Mucosa of gallbladder (tissue), 1 donor: ENCODE measurements at regions not wholly inside any gene's neighbourhood (a gene's known extent, or its start where the extent isn't known, plus 50 kb on each side); places are given as distances from the start of the nearest gene placed in this dataset.
"Not testable (repeated sequence)": the region's sequence is repeated elsewhere in the genome, so short reads cannot be mapped to it uniquely, and the experiment has no call there.

Source experiments
- DNase-seq: peaks from one replicate; pipeline ENCODE4 v3.0.0-alpha.2; 2020; ENCODE audit warnings: low spot score
- donor health status: DM: no; HTN: no; CAD: no.

DNA sequence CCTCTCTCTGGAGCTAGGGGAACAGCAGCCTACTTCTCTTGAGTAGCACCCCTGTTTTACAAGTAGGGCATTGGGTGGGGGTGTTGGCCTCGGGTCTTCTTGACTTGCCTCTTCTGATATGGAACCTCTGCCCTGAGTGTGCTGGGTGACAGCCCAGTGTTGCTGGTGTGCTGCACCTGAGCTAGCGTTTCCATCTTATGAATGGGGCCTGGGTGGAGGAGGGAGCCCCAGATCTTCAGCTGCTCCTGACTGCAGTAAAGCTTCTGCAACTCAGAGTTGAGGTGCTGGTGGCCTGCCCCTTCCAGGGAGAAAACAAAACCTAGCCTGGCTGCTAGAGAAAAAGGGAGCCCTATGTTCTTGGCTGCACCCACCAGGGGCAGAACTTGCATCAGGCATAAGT is 202.5 kb upstream of the SHH start:
- DNase-seq, result no peak

DNA sequence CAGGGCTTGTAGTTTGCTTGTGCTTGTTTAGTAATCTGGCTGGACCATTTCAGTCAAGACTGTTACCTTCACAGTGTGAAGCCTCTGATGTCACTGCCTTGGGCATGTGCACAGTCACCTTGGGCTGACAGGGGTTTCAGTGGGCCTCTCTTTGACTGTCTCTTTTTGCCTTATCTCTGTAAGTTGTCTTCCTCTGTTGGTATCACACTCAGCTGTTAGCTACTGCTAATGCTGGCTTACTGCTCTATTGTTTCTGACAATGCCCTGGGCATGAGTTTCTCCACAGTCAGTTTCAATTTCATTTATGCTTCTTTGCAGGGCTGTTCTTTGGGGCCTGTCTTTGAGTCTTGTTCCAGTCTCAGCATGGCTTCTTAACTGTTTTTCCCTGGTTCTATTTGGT is 201.9 kb upstream of the SHH start:
- DNase-seq, result no peak

DNA sequence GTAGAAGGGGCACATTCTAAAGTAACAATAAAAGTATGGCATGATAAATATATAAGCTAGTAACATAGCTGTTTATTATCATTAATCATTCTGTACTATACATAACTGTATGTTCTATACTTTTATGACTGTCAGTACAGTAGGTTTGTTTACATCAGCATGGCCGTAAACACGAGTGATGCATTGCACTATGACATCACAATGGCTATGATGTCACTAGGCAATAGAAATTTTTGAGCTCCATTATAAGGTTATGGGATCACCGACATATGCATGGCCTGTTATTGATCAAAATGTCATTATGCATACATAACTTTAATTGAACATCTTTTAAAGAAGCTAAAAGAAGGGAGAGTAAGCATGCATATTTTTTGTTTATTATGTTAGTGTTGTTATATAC is 200.1 kb upstream of the SHH start:
- no peak for DNase-seq

DNA sequence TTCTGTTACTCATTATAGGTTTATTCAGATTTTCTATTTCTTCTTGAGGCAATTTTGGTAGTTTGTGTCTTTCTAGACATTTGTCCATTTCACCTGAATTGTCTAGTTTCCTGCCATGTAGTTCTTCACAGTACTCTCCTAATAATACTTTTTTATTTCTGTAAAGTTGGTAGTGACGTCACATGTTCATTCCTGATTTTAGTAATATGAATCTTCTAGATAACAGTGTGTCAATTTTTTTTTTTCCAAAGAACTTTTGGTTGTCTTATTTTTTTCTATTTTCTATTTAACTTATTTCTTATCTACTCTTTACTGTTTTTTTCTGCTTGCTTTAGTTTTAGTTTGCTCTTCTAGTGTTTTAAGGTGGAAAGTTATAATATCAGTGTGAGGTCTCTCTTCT is 197.3 kb upstream of the SHH start:
- no peak for DNase-seq

DNA sequence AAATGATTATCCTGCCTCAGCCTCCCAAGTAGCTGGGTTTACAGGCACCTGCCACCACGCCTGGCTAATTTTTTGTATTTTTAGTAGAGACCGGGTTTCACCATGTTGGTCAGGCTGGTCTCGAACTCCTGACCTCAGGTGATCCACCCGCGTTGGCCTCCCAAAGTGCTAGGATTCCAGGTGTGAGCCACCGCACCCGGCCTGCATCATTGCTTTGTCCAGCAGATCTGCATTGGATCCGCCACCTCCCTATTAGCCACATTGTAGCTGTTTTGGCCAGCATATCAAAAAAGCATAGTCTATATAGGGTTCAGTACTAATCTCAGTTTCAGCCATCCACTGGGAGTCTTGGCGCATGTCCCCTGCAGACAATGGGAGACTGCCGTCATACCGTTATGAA is 194.6 kb upstream of the SHH start:
- not testable (repeated sequence) for DNase-seq

DNA sequence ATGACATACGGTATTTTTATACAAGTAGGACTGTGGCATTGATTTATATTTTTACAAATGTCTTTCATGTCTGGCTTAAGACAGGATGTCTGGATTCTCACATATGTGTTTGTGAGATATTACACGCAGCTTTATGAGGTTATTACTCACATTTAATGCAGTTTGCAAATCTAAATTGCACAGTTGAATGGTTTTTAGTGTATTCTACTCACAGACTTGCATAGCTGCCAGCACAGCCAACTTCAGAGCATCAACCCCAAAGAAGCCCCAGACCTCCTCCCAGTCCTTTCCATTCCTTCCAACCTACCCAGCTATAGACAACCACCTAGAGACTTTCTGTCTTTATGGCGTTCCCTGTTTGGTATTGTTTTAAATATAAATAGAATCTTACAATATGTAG is 193.8 kb upstream of the SHH start:
- DNase-seq, result no peak

DNA sequence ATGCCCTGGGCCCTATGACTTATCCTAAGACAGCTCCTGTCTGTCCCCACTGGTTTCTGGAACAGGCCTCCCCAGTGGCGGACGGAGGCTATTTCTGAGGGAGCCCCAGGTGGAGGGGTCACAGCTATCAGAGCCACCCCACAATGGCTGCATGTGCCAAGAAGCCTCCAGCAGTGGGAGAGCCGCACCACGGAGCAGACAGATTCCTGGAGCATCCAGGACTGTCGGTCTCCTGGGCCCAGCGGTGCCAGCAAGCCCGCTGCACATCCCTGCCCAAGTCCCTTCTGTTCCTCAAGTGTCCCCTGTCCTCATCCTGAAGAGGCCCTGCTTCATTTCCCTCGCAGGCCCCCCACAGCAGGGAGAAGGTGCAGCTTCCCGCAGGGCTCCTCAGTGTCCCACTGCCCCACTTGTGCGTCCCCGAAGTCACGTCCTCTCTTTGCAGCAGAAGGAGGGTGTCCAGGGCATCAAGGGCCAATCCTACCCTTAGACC is 193.0 kb upstream of the SHH start:
- no peak for DNase-seq

DNA sequence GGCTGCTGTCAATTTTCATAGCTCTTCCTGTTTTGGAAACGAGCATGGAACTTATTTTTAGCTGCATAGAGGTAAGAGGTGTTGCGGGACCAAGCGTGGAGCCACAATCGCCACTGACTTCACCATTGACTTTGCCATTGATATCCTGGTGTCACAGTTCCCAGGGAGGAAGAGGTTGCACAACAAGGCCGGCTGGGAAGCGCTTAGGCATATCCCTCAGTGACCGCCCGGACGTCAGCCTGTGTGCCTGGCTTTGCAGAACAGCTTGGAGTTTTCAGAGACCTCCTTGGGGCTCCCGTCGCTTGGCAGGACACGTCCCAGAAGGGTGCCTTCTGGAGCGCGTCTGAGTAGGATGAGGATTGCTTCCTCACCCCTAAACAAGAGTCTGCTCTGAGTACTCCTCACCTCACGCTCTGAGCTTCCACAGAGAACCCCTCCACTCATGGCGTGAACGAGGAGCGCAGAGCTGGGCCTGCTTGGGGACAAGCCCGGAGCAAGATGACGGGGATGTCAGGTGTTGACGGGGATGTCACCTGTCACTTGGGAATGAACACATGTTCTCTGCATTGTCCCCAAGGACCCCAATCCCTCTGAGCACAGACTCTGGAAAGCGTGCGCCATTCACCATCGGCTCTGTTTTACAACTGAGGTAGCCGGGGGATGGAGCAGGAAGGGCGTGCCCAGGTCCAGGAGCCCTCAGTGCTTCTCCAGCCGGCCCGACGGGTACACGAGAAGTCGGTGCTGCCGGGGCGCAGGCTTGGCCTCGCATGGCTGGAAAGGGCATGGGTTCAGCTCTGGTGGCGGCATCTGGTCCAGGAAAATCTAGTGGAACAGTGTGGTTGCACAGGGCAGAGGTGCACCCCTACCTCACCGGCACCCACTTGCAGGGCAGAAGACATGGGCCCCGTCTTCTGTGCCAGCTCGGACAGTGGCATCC is 192.3 kb upstream of the SHH start:
- no peak for DNase-seq

DNA sequence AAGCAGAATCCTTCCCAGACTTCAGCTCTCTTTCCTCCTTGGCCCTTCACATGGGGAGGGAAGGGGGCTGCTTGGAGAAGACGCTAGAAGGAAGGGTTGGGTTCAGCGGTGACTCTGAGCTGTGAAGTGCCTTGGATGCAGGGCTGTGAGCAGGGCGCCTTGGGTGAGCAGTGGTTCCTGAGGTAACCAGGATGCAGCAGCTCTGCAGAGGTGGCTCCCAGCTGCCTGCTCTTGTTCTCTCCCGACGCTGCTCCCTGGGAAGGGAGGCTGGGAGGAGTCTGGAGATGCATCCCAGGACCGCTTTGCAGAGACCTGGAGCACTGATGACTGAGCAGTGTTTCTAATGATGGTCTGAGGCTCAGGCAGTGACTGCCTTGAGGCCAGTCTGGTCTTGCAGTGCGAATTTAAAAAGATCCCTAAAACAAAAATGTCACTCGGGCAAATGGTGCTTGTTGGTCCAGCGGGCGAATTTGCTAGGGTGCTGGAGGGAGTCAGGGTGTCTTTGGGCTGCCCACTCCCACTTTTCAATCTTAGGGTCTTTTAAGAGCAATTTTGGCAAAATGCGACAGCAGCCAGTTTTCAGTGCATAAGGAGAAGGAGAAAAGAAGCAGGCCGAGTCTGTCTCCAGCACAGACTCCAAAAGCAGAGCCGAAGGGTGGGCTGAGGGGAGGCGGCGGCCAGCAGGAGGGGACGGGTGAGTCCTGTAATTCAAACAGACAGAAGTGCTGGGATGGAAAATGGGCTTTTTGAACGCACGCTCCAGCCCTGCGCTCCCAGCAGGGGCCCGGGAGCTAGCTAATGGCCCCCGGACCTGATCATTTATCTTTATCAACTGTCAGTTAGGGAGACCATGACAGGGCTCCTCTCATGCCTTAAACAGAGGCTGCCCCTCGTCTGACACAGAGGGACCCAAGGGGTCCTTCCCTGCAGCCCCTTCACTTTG is 191.2 kb upstream of the SHH start:
- DNase-seq, result no peak

DNA sequence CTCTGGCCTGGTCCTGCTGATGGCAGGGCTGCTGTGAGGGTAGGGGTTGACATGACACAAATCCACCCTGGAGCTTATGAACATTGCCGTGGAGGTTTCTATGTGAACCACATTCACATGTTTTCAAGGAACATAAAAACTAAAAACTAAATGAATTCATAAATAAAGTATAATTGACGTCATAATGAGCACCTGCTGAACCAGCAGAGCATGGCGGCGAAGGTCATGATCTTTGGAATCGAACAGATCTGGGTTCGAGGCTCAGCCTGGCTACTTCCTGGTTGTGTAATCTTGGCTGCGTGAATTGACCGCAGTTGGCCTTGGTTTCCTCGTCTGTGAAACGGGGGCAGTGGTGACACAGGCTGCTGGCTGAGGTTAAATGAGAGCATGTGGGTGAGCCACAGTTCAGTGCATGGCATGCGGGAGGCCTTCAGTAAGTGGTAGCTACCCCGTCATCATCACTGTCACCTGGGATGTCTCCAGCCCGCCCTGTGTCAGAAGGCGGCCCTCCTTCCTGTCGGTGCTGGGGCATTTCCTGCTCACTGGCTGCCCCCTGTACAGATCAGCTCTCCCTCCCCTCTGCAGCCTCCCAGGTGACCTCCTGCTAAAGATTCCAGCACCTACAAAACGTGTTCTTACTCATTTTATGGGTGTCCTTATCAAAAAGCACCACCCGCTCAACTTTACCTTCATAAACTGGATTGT is 190.3 kb upstream of the SHH start:
- no peak for DNase-seq

DNA sequence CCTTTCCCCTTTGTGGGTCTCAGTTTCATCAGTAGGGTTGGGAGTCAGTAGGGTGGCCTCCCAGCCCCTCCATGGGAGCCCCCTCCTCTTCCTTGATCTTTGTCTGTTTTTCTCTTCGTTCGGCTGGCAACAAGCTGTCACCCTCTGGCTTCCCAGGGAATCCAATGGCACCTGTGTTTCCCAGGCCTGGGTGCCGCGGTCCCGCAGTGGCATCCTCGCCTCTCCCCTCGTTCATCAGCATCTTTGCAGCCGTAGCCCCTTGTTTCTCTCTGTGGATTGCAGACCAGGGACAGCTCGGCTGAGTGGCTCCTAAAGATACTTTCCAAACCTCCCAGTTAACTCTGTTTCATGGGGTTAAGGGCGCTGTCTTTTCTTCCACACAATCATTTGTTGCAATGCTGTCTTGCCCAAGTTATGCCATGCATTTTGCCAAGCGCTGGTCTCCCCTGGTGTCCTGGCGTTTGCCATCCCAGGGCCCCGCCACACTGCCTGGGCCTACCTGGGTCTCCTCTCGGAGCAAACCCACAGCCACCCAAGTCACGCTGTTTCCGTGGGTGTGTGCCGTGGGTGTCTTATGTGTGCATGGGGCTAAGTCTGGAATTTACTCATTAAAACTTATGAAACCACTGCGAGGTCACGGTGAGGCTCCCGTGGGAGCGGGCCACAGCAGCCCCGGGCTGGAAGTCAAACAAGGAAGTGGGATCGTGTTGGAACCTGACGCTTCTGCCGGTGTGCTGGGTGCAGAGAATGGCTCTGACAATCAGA is 189.4 kb upstream of the SHH start:
- DNase-seq, result no peak

DNA sequence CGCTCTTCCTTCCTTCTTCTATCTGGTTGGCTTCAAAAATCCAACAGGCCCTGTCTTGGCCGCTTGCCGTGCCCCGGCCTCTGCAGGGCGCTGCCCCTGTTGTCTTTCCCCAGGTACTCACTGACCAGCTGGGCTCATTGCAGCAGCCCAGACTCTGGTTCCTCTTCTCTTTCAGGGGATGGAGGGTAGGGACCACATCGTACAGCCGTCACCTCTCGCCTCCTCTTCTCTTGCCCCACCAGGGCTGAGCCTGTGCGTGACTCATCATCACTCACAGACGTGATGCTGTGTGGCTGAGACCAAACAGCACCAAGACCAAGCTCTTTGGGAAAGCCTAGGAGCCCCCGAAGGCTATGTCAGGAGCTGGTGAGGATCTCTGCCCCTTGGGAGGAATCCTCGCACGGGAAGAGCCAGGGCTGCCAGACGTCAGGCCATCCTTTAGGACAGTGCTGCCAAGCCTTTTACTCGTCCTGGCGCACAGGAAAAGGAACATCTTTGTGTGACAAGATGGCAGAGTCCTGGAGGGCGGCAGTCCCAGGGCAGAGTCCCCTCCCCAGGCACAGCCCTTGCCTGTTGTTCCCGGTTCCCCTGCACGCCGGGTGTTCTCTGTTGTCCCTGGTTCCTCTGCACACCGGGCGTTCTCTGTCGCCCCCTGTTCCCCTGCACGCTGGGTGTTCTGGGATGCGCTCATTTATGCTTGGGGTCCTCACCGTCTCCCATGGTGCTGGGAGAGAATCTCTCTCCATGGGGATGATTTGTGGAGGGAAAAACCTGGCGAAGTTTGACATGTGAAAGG is 188.5 kb upstream of the SHH start:
- DNase-seq, result no peak

DNA sequence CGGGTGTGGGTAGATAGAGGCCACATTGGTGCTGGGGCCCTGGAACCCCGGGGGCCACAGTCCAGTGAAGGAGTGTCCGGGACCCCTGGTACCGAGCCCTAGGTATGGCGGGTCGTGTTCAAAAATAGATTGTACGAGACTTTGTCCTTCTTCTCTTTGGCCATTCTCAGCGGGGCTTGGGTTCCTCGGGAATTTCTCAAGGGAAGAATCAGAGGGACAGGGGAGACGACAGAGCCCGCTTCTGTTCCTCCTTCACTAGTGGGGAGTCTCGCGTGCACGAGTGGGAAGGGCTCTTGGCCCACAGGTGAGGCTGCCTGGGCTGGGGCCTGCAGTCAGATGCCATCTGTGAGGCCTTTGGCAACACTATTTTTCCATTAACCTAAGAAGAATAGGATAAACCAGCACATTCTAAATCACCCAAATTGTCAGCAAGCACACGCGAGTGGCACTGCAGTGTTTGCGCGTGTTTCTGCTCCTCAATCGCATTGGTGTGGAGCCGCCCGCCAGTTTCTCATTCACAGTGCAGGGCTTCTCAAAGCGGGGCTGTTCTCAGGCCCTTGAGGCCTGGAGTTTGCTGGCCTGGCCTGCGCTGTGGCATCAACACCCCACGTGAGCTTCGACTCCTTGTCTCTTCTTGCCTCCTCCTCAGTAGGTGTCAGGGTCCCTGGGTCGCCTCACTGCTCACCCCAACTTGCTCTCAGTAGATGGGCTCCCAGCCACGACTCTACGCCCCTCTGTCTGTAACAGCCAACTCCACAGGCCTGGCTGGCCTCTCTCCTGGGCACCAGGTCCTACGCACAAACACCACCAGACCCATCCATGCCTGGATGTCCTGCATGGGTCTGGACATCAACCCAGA is 187.6 kb upstream of the SHH start:
- no peak for DNase-seq

DNA sequence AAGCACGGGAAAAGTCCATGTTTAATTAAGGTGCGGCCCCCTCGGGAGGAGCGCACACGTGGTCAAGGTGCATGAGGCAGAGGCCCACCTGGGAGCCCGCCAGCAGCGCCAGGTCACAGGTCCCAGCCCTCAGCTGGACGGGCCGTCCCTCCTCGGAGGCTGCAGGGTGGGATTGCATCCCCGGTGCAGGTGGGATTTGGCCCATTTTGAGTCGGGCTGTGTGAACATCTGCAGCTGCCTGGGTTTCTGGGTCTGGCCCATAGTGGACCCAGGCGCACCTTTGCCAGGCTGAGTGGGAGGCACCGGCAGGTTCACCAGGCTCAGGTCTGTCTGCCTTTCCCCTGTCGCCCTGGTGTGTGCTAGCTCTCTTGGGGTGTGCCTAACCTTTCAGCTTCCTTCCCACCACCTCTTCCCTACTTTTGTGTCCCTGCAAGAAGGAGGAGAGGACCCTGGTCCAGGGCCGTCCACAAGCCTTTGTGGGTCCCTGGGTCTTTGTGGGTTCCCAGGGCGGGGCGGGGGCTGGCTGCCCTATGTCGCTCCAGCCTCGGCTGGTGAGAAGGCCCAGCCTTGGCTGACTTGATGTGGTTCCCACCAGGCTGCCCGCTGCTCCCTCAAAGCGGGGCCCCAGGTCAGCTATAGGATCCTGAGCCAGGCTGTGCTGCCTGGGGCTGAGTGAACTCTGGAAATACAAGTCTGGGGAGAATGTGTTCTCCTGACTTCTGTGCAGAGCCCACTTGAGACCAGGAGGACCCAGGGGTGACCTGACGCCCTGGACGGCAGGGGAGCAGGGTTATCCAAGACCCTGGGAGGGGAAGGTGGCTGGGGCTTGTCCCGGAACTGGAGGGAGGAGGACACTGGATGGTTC is 186.7 kb upstream of the SHH start:
- no peak for DNase-seq

DNA sequence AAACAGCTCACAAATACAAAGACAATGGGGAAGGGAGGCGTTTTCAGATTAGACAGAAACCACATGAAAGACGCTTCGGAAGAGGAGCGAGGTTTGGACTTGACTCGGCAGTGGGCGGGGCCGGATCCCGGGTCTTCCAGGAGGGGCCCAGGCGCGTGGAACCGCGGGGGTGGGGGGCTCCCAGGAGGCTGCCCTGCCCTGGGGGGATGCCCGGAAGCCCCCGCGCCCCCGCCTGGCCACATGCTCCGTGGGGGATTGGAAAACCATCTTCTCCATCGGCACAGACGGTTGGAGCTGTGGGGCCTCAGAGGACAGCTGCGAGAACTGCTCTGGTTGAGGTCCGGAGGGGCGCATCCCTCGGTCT is 186.0 kb upstream of the SHH start:
- no peak for DNase-seq

DNA sequence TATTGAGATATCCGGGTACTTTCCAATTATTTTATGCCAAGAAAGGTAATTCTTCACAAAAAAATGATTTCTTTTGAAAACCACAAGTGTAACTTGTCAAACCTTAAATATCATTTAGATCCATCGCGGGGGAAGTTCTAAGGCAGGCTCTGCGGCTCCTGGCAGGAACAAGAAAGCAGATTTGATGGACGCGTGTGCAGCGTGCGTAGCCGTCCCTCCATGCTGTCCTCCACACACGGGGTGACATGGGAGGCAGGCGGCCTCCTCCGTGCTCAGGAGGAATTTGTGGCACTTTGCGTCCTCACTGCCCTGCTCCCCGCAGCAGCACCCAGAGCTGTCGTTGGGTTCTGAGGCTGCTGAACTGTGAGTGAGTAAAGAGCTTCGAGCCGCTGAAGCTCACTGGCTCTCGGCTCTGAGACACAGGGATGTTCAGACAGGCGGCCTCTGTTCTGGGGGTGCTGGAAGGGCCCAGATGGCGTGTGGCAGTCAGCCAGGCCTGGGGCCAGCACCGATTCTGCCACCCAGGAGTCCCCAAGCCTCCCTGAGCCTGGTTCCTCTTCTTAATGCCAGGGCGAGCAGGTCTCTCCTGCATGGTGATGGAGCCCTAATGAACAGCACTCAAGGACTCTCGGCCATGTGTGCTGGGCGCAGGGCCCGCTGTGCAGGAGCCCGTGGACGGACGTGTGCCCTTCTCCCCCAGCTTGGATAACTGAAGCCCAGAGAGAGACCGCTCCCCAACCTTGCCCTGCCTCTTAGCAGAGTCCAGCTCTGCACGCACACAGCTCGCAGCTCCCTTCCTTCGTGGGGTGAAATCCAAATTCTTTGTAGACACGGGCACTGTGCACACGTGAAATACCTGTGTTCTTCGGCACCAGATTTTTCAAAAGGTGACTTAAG is 185.4 kb upstream of the SHH start:
- no peak for DNase-seq

DNA sequence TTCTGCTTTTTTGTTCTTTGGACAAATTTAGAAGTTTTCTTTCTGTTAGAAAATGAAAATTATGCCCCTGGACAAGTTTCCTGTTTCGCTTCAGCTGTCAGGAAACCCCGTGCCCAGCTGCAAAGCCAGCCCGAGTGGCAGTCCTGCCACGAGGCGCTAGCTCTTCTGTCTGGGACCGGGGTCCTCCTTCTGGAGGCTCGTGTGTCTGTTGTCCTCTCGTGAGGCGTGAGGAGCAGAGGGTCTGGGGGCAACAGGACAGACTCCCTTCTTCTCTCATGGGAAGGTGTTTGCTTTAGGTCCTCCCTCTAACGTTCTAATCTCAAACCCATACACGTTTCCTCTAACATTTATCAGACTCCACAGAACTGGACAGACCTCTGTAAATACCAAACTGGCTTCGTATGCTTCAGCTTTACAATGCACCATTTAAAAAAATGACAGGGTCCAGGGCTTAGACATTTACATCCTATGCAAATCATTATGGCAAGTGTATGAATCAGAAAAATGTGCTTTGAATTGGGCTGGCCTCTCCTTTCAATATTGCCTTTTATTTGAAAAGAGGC is 184.5 kb upstream of the SHH start:
- DNase-seq, result no peak
